Prostate gland (tissue), 2 donors: ENCODE measurements at regions not wholly inside any gene's neighbourhood (a gene's known extent, or its start where the extent isn't known, plus 50 kb on each side); places are given as distances from the start of the nearest gene placed in this dataset.

Experiments
- DNase-seq: peaks from one replicate; pipeline ENCODE4 v3.0.0-alpha.2; 2019; ENCODE audit warnings: low spot score
- H3K27ac ChIP-seq, 2 donors: fragments of 200-600 bp; sonication (generic); 2 replicates each; pipeline ENCODE4 v1.5.1; 2017 to 2019
- H3K27me3 ChIP-seq: fragments of 200-600 bp; sonication (generic); replicated peaks from 2 replicates; pipeline ENCODE4 v1.5.1; 2019; ENCODE audit not compliant: insufficient read depth
- H3K36me3 ChIP-seq, 2 donors: fragments of 200-600 bp; sonication (generic); 1 replicate in 1 of 2; 2 replicates in 1 of 2; pipeline versions ENCODE4 v1.5.1 to v1.8.1; 2017 to 2019
- H3K4me1 ChIP-seq: fragments of 200-600 bp; sonication (generic); replicated peaks from 2 replicates; pipeline ENCODE4 v1.5.1; 2019
- H3K4me3 ChIP-seq, 2 donors: fragments of 200-600 bp; sonication (generic); 2 replicates each; pipeline ENCODE4 v1.5.1; 2017 to 2019
- H3K9me3 ChIP-seq: fragments of 200-600 bp; sonication (generic); 2 replicates; pipeline ENCODE4 v1.5.1; 2017
- POLR2A ChIP-seq: fragments of 450-650 bp; IDR thresholded peaks from one replicate; pipeline ENCODE4 v1.6.1; 2016; ENCODE audit warnings: antibody characterized with exemption, mild to moderate bottlenecking
- POLR2AphosphoS5 ChIP-seq: sonication (generic); formaldehyde crosslinking; IDR thresholded peaks from one replicate; pipeline ENCODE4 v1.6.1; 2017; ENCODE audit warnings: antibody characterized with exemption
- WGBS: methylation state at CpG from one replicate; pipeline ENCODE4 v1.1.5; 2018; 5-methylcytosine and 5-hydroxymethylcytosine counted together
- intact Hi-C: fragments of 100-400 bp; cut with DNase I; formaldehyde crosslinking; loops from one replicate; pipeline ENCODE4 v1.14.2; 2022
- TF ChIP-seq, protein P1 (sequence below), 4 experiments: fragments of 200-600 bp in 2 of 4; fragments of 450-650 bp in 2 of 4; sonication (generic) in 2 of 4; IDR thresholded peaks; 1 replicate in 3 of 4; 2 replicates in 1 of 4; pipeline ENCODE4 v1.5.1; 2016 to 2019; ENCODE audit warnings: antibody characterized with exemption in 4 of 4, mild to moderate bottlenecking in 2 of 4, moderate library complexity in 2 of 4

- no peak for DNase-seq
- Histone ChIP-seq H3K27me3 (no peaks in the 10 kb centered on the region), H3K36me3 (no peaks in the 10 kb centered on the region), H3K9me3 (no peaks in the 10 kb centered on the region), H3K4me1 (no peaks in the 10 kb centered on the region), H3K27ac (no peak overlapping the region), H3K4me3 (no peak overlapping the region)
- TF ChIP-seq, protein P1, sequence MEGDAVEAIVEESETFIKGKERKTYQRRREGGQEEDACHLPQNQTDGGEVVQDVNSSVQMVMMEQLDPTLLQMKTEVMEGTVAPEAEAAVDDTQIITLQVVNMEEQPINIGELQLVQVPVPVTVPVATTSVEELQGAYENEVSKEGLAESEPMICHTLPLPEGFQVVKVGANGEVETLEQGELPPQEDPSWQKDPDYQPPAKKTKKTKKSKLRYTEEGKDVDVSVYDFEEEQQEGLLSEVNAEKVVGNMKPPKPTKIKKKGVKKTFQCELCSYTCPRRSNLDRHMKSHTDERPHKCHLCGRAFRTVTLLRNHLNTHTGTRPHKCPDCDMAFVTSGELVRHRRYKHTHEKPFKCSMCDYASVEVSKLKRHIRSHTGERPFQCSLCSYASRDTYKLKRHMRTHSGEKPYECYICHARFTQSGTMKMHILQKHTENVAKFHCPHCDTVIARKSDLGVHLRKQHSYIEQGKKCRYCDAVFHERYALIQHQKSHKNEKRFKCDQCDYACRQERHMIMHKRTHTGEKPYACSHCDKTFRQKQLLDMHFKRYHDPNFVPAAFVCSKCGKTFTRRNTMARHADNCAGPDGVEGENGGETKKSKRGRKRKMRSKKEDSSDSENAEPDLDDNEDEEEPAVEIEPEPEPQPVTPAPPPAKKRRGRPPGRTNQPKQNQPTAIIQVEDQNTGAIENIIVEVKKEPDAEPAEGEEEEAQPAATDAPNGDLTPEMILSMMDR (IDR thresholded peaks at IDR 0.05): no peak
- TF ChIP-seq POLR2A (no peak), POLR2AphosphoS5 (no peak)
- intact Hi-C loops: no loop called here
Observed at GRCh38 chr5:17888155-17888554, 253.9 kb downstream of the TAF11L14 start.

DNA sequence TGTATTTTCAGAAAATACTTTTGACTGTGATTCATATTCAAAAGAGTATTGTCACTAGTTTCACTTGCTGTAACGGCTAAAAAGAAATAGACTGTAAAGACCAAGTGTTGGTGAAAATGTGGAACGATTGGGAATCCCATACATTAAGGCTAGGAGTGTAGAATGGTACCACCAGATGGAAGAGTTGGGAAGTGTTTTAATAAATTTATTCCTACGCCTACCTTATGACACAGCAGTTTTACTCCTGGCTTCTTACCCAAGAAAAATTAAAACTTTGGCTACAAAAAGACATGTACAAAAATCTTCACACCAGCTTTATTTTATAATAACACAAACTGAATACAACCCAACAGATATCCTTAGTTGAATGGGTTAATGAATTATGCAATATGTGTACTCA lies 256.2 kb downstream of the TAF11L14 start:
- Histone ChIP-seq H3K4me3 (no peak overlapping the region), H3K9me3 (no peaks in the 10 kb centered on the region), H3K27ac (no peak overlapping the region), H3K27me3 (no peaks in the 10 kb centered on the region), H3K36me3 (no peaks in the 10 kb centered on the region), H3K4me1 (no peaks in the 10 kb centered on the region)
- 83% methylated on average over 3 of the region's 3 CpGs for WGBS
- DNase-seq: no peak
- intact Hi-C loops: no loop called here
- TF ChIP-seq, protein P1 (IDR thresholded peaks at IDR 0.05): no peak
- TF ChIP-seq POLR2A: no peak
- no peak for TF ChIP-seq POLR2AphosphoS5

- WGBS: 85% methylated on average over 6 of the region's 6 CpGs
- TF ChIP-seq POLR2A (no peak), POLR2AphosphoS5 (no peak)
- TF ChIP-seq, protein P1 (IDR thresholded peaks at IDR 0.05): no peak
- H3K27me3 ChIP-seq: no peaks in the 10 kb centered on the region
- intact Hi-C loops: no loop called here
- H3K4me3 ChIP-seq: no peak overlapping the region
- no peak for DNase-seq
- H3K36me3 ChIP-seq: no peaks in the 10 kb centered on the region
- no peak overlapping the region for H3K27ac ChIP-seq
- no peaks in the 10 kb centered on the region for H3K9me3 ChIP-seq
- H3K4me1 ChIP-seq: no peaks in the 10 kb centered on the region
Observed at GRCh38 chr5:17891881-17892280, 257.6 kb downstream of the TAF11L14 start.

DNA sequence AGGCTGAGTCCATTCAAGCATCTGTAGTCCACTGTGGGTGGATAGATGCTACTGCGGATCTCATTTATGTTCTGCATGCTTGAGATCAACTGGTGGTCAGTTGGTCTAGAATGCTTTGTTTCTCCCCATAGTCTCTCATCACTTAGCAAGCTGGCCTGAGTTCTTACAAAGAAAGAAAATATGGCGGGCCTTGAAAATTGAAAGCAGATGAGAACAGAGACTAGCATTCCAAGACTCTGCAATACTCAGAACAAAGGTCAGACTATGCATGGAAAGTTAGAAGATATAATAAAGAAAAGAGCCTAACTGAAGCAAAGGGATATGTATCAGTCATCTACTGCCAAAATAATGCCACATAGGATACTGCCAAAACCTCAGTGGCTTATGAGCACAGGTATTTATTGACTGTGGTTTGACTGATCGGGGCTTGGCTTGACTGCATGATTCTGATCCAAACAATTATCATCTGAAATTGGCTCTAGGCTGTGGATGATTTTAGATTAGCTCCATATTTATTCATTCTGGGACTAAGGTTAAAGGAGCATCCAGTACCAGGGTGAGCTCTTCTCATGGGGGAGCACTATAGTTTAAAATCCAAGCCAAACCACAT lies 258.9 kb downstream of the TAF11L14 start:
- DNase-seq: no peak
- H3K36me3 ChIP-seq: no peaks in the 10 kb centered on the region
- H3K9me3 ChIP-seq: no peaks in the 10 kb centered on the region
- TF ChIP-seq POLR2A (no peak), POLR2AphosphoS5 (no peak)
- TF ChIP-seq, protein P1 (IDR thresholded peaks at IDR 0.05): no peak
- no peaks in the 10 kb centered on the region for H3K27me3 ChIP-seq
- H3K4me1 ChIP-seq: no peaks in the 10 kb centered on the region
- no peak overlapping the region for H3K27ac ChIP-seq
- 69% methylated on average over 3 of the region's 3 CpGs for WGBS
- H3K4me3 ChIP-seq: no peak overlapping the region
- intact Hi-C loops: no loop called here

DNA sequence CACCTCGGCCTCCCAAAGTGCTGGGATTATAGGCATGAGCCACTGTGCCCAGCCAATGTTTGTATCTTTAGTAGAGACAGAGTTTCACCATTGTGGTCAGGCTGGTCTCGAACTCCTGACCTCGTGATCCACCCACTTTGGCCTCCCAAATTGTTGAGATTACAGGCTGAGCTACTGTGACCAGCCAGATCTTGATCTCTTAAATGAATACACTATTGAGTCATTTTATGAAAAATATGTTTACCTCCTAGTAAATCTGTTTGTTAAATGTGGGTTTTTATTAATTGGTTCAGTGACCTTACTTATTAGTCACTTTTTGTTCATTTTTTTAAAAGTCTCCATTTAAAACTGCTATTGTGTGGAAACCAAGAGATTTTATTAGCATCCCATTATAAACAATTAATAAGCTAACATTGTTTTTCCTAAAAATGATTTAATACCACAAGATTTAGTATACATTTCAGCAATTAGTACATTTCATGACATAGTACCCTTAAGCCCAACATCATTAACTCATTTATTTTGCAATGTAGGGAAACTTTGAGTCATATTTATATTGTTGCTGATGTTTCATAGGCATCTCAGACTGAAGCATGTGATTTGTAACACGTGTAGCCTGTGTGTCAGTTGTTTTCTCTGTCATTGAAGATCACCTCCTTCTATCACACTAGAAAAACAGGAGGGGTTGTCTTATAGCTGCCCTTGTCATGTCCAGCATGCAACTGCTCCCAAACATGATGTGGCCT lies 261.2 kb downstream of the TAF11L14 start:
- WGBS: 83% methylated on average over 4 of the region's 4 CpGs
- intact Hi-C loops: no loop called here
- no peaks in the 10 kb centered on the region for H3K36me3 ChIP-seq

More for the DNA sequence above, 261.2 kb downstream of the TAF11L14 start:
- no peak for DNase-seq
- TF ChIP-seq, protein P1 (IDR thresholded peaks at IDR 0.05): no peak
- no peak for TF ChIP-seq POLR2AphosphoS5
- TF ChIP-seq POLR2A: no peak
- no peaks in the 10 kb centered on the region for H3K9me3 ChIP-seq
- no peak overlapping the region for H3K4me3 ChIP-seq
- no peak overlapping the region for H3K27ac ChIP-seq
- H3K4me1 ChIP-seq: no peaks in the 10 kb centered on the region
- H3K27me3 ChIP-seq: no peaks in the 10 kb centered on the region
